ENCODE measurements at regions not wholly inside any gene's neighbourhood (a gene's known extent, or its start where the extent isn't known, plus 50 kb on each side); places are given as distances from the start of the nearest gene placed in this dataset.
"Not testable (repeated sequence)": the region's sequence is repeated elsewhere in the genome, so short reads cannot be mapped to it uniquely, and the experiment has no call there.

DNA sequence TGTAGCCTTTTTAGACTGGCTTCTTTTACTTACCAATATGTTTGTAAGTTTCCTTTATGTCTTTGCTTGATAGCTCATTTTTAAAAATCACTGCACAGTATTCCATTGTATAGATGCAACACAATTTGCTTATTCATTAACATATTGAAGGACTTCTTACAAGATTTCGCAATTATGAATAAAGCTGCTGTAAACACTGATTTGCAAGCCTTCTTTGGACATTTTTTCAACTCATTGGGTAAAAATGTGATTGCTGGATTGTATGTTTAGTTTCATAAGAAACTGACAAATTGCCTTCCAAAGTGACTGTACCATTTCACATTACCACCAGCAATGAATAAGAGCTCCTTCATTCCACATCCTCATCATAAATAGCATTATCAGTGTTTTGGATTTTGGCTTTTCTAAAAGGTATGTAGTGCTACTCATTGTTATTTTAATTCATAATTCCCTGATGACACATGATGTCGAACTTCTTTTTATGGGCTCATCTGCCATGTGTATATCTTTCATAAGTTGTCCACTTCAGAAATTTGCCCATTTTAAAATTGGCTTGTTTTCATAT is 80.7 kb downstream of the TFAP2B start:
- H3K27ac ChIP-seq (ENCODE audit: low read depth, low read length): no peak overlapping the region
- no peak overlapping the region for H3K4me3 ChIP-seq (ENCODE audit: low read length in 3 of 3)
- no peaks in the 10 kb centered on the region for H3K27me3 ChIP-seq (ENCODE audit: control insufficient read depth in 3 of 3, insufficient read depth in 3 of 3, low read length in 3 of 3)
- H3K4me1 ChIP-seq (ENCODE audit: control insufficient read depth in 3 of 3, insufficient read depth in 3 of 3, low read length in 3 of 3): no peaks in the 10 kb centered on the region
- no peaks in the 10 kb centered on the region for H3K36me3 ChIP-seq (ENCODE audit: control insufficient read depth in 3 of 3, insufficient read depth in 3 of 3, low read length in 3 of 3)
- H3K9me3 ChIP-seq (ENCODE audit: control insufficient read depth in 3 of 3, low read length in 3 of 3): no peaks in the 10 kb centered on the region
- H3K9ac ChIP-seq (ENCODE audit: low read depth in 1 of 3, low read length in 3 of 3): no peak overlapping the region

DNA sequence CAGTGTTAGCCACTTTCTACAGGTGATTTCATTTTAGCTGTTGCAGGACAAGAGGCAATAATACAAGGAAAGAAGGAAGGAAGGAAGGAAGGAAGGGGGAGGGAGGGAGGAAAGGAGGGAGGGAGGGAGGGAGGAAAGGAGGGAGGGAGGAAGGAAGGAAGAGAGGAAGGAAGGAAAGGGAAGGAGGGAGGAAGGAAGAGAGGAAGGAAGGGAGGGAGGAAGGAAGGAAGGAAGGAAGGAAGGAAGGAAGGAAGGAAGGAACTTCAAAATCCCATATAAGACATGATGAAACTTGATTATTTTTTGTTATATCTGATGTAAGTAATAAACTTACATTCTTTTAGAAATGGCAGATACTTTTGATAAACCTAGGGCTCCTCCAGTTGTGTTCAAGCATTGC is 83.6 kb downstream of the TFAP2B start:
- Histone ChIP-seq H3K36me3 (ENCODE audit: control insufficient read depth in 3 of 3, insufficient read depth in 3 of 3, low read length in 3 of 3) (no peaks in the 10 kb centered on the region), H3K4me3 (ENCODE audit: low read length in 3 of 3) (no peak overlapping the region), H3K27ac (ENCODE audit: low read depth, low read length) (no peak overlapping the region), H3K27me3 (ENCODE audit: control insufficient read depth in 3 of 3, insufficient read depth in 3 of 3, low read length in 3 of 3) (no peaks in the 10 kb centered on the region), H3K9me3 (ENCODE audit: control insufficient read depth in 3 of 3, low read length in 3 of 3) (no peaks in the 10 kb centered on the region), H3K9ac (ENCODE audit: low read depth in 1 of 3, low read length in 3 of 3) (no peak overlapping the region), H3K4me1 (ENCODE audit: control insufficient read depth in 3 of 3, insufficient read depth in 3 of 3, low read length in 3 of 3) (no peaks in the 10 kb centered on the region)

GRCh38 chr6:50905297-50905696 is 86.6 kb downstream of the TFAP2B start:
- H3K9ac ChIP-seq (ENCODE audit: low read depth in 1 of 3, low read length in 3 of 3): no peak overlapping the region
- H3K9me3 ChIP-seq (ENCODE audit: control insufficient read depth in 3 of 3, low read length in 3 of 3): no peaks in the 10 kb centered on the region
- no peak overlapping the region for H3K4me3 ChIP-seq (ENCODE audit: low read length in 3 of 3)
- no peaks in the 10 kb centered on the region for H3K27me3 ChIP-seq (ENCODE audit: control insufficient read depth in 3 of 3, insufficient read depth in 3 of 3, low read length in 3 of 3)
- H3K27ac ChIP-seq (ENCODE audit: low read depth, low read length): no peak overlapping the region
- H3K36me3 ChIP-seq (ENCODE audit: control insufficient read depth in 3 of 3, insufficient read depth in 3 of 3, low read length in 3 of 3): no peaks in the 10 kb centered on the region
- no peaks in the 10 kb centered on the region for H3K4me1 ChIP-seq (ENCODE audit: control insufficient read depth in 3 of 3, insufficient read depth in 3 of 3, low read length in 3 of 3)

GRCh38 chr6:50907565-50907964 is 88.9 kb downstream of the TFAP2B start:
- H3K4me1 ChIP-seq (ENCODE audit: control insufficient read depth in 3 of 3, insufficient read depth in 3 of 3, low read length in 3 of 3): no peaks in the 10 kb centered on the region
- H3K36me3 ChIP-seq (ENCODE audit: control insufficient read depth in 3 of 3, insufficient read depth in 3 of 3, low read length in 3 of 3): no peaks in the 10 kb centered on the region
- no peak overlapping the region for H3K4me3 ChIP-seq (ENCODE audit: low read length in 3 of 3)
- H3K9me3 ChIP-seq (ENCODE audit: control insufficient read depth in 3 of 3, low read length in 3 of 3): no peaks in the 10 kb centered on the region
- H3K9ac ChIP-seq (ENCODE audit: low read depth in 1 of 3, low read length in 3 of 3): no peak overlapping the region
- H3K27ac ChIP-seq (ENCODE audit: low read depth, low read length): no peak overlapping the region
- H3K27me3 ChIP-seq (ENCODE audit: control insufficient read depth in 3 of 3, insufficient read depth in 3 of 3, low read length in 3 of 3): no peaks in the 10 kb centered on the region

GRCh38 chr6:50913105-50913770 is 94.6 kb downstream of the TFAP2B start:
- H3K4me1 ChIP-seq (ENCODE audit: control insufficient read depth in 3 of 3, insufficient read depth in 3 of 3, low read length in 3 of 3): no peaks in the 10 kb centered on the region
- no peaks in the 10 kb centered on the region for H3K36me3 ChIP-seq (ENCODE audit: control insufficient read depth in 3 of 3, insufficient read depth in 3 of 3, low read length in 3 of 3)
- no peak overlapping the region for H3K9ac ChIP-seq (ENCODE audit: low read depth in 1 of 3, low read length in 3 of 3)
- peaks cover 0 to 3% (median 0%) of the 10 kb centered on the region in 3 donors for H3K9me3 ChIP-seq (ENCODE audit: control insufficient read depth in 3 of 3, low read length in 3 of 3)
- H3K27me3 ChIP-seq (ENCODE audit: control insufficient read depth in 3 of 3, insufficient read depth in 3 of 3, low read length in 3 of 3): no peaks in the 10 kb centered on the region
- H3K4me3 ChIP-seq (ENCODE audit: low read length in 3 of 3): no peak overlapping the region
- H3K27ac ChIP-seq (ENCODE audit: low read depth, low read length): no peak overlapping the region

DNA sequence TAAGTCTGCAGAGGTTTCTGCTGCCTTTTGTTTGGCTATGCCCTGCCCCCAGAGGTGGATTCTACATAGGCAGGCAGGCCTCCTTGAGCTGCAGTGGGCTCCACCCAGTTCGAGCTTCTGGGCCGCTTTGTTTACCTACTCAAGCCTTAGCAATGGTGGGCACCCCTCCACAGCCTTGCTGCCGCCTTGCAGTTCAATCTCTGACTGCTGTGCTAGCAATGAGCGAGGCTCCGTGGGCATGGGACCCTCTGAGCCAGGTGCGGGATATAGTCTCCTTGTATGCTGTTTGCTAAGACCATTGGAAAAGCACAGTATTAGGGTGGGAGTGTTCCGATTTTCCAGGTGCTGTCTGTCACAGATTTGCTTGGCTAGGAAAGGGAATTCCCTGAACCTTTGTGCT is 102.7 kb downstream of the TFAP2B start:
- not testable (repeated sequence) for H3K4me1 ChIP-seq (ENCODE audit: control insufficient read depth in 3 of 3, insufficient read depth in 3 of 3, low read length in 3 of 3); H3K27ac ChIP-seq (ENCODE audit: low read depth, low read length); H3K36me3 ChIP-seq (ENCODE audit: control insufficient read depth in 3 of 3, insufficient read depth in 3 of 3, low read length in 3 of 3); H3K4me3 ChIP-seq (ENCODE audit: low read length in 3 of 3); H3K9me3 ChIP-seq (ENCODE audit: control insufficient read depth in 3 of 3, low read length in 3 of 3); H3K27me3 ChIP-seq (ENCODE audit: control insufficient read depth in 3 of 3, insufficient read depth in 3 of 3, low read length in 3 of 3); H3K9ac ChIP-seq (ENCODE audit: low read depth in 1 of 3, low read length in 3 of 3)

DNA sequence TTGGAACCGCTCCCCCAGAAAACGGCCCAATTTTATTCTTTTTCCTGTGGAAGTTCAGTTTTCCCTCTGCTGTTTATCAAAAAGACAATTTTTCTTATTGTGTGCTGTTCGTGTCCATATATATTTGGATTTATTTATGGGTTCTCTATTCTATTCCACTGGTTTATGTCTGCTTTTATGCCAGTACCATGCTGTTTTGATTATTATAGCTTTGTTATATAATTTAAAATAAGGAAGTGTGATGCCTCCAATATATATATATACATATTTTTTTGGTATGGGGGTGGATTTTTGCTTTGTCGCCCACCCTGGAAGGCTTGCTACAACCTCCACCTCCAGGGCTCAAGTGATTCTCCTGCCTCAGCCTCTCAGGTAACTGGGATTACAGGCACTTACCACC is 103.3 kb downstream of the TFAP2B start:
- Histone ChIP-seq H3K4me1 (ENCODE audit: control insufficient read depth in 3 of 3, insufficient read depth in 3 of 3, low read length in 3 of 3) (no peaks in the 10 kb centered on the region), H3K9ac (ENCODE audit: low read depth in 1 of 3, low read length in 3 of 3) (no peak overlapping the region), H3K27ac (ENCODE audit: low read depth, low read length) (no peak overlapping the region), H3K9me3 (ENCODE audit: control insufficient read depth in 3 of 3, low read length in 3 of 3) (no peaks in the 10 kb centered on the region), H3K27me3 (ENCODE audit: control insufficient read depth in 3 of 3, insufficient read depth in 3 of 3, low read length in 3 of 3) (no peaks in the 10 kb centered on the region), H3K36me3 (ENCODE audit: control insufficient read depth in 3 of 3, insufficient read depth in 3 of 3, low read length in 3 of 3) (no peaks in the 10 kb centered on the region), H3K4me3 (ENCODE audit: low read length in 3 of 3) (no peak overlapping the region)

GRCh38 chr6:50922579-50923525 is 104.2 kb downstream of the TFAP2B start:
- Histone ChIP-seq H3K27me3 (ENCODE audit: control insufficient read depth in 3 of 3, insufficient read depth in 3 of 3, low read length in 3 of 3) (no peaks in the 10 kb centered on the region), H3K4me1 (ENCODE audit: control insufficient read depth in 3 of 3, insufficient read depth in 3 of 3, low read length in 3 of 3) (no peaks in the 10 kb centered on the region), H3K9ac (ENCODE audit: low read depth in 1 of 3, low read length in 3 of 3) (no peak overlapping the region), H3K27ac (ENCODE audit: low read depth, low read length) (peak overlapping the region; percentile 8), H3K4me3 (ENCODE audit: low read length in 3 of 3) (no peak overlapping the region), H3K36me3 (ENCODE audit: control insufficient read depth in 3 of 3, insufficient read depth in 3 of 3, low read length in 3 of 3) (no peaks in the 10 kb centered on the region), H3K9me3 (ENCODE audit: control insufficient read depth in 3 of 3, low read length in 3 of 3) (no peaks in the 10 kb centered on the region)

- no peaks in the 10 kb centered on the region for H3K27me3 ChIP-seq (ENCODE audit: control insufficient read depth in 3 of 3, insufficient read depth in 3 of 3, low read length in 3 of 3)
- H3K4me1 ChIP-seq (ENCODE audit: control insufficient read depth in 3 of 3, insufficient read depth in 3 of 3, low read length in 3 of 3): no peaks in the 10 kb centered on the region
These were observed 106.1 kb downstream of the TFAP2B start for GRCh38 chr6:50924758-50925157.

GRCh38 chr6:50925548-50925947 is 106.9 kb downstream of the TFAP2B start:
- H3K27me3 ChIP-seq (ENCODE audit: control insufficient read depth in 3 of 3, insufficient read depth in 3 of 3, low read length in 3 of 3): no peaks in the 10 kb centered on the region
- no peaks in the 10 kb centered on the region for H3K4me1 ChIP-seq (ENCODE audit: control insufficient read depth in 3 of 3, insufficient read depth in 3 of 3, low read length in 3 of 3)
- H3K9me3 ChIP-seq (ENCODE audit: control insufficient read depth in 3 of 3, low read length in 3 of 3): no peaks in the 10 kb centered on the region
- H3K36me3 ChIP-seq (ENCODE audit: control insufficient read depth in 3 of 3, insufficient read depth in 3 of 3, low read length in 3 of 3): no peaks in the 10 kb centered on the region
- H3K9ac ChIP-seq (ENCODE audit: low read depth in 1 of 3, low read length in 3 of 3): no peak overlapping the region
- H3K27ac ChIP-seq (ENCODE audit: low read depth, low read length): no peak overlapping the region
- no peak overlapping the region for H3K4me3 ChIP-seq (ENCODE audit: low read length in 3 of 3)

More at GRCh38 chr6:50924758-50925157, 106.1 kb downstream of the TFAP2B start:
- no peak overlapping the region for H3K27ac ChIP-seq (ENCODE audit: low read depth, low read length)
- H3K9ac ChIP-seq (ENCODE audit: low read depth in 1 of 3, low read length in 3 of 3): no peak overlapping the region
- no peaks in the 10 kb centered on the region for H3K36me3 ChIP-seq (ENCODE audit: control insufficient read depth in 3 of 3, insufficient read depth in 3 of 3, low read length in 3 of 3)
- H3K9me3 ChIP-seq (ENCODE audit: control insufficient read depth in 3 of 3, low read length in 3 of 3): no peaks in the 10 kb centered on the region
- H3K4me3 ChIP-seq (ENCODE audit: low read length in 3 of 3): no peak overlapping the region

All from skeletal muscle tissue (tissue), 3 donors.